HL-60 (cell line): ENCODE measurements at regions not wholly inside any gene's neighbourhood (a gene's known extent, or its start where the extent isn't known, plus 50 kb on each side); places are given as distances from the start of the nearest gene placed in this dataset.

Source experiments
- TF ChIP-seq, protein P1 (sequence below): IDR thresholded peaks from one replicate; pipeline ENCODE4 v1.5.1; 2011; ENCODE audit warnings: low read length, control low read depth, inconsistent platforms; ENCODE audit not compliant: insufficient read depth
- TF ChIP-seq, protein P2 (sequence below): IDR thresholded peaks from 2 replicates; pipeline ENCODE4 v1.6.1; 2012; ENCODE audit warnings: low read depth; ENCODE audit not compliant: insufficient replicate concordance

DNA sequence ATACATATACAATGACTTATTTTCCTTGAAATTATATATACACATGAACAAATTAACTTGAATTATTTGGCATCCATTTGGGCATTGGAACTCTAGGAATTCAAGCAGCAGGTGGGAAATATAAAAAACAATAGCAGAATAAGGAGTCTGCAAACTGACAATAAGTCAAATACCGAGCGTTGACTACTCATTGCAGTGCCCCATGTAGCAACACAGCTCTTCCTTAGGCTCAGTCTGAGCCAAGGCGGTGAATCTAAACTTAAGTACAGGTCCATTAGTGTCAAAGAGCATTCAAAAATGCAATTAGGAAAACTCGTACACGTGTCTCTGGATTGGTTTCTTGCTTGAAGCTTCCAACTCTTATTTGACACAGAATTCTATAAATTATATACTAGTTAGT, 462.5 kb upstream of the KLF12 start:
- TF ChIP-seq, protein P1, sequence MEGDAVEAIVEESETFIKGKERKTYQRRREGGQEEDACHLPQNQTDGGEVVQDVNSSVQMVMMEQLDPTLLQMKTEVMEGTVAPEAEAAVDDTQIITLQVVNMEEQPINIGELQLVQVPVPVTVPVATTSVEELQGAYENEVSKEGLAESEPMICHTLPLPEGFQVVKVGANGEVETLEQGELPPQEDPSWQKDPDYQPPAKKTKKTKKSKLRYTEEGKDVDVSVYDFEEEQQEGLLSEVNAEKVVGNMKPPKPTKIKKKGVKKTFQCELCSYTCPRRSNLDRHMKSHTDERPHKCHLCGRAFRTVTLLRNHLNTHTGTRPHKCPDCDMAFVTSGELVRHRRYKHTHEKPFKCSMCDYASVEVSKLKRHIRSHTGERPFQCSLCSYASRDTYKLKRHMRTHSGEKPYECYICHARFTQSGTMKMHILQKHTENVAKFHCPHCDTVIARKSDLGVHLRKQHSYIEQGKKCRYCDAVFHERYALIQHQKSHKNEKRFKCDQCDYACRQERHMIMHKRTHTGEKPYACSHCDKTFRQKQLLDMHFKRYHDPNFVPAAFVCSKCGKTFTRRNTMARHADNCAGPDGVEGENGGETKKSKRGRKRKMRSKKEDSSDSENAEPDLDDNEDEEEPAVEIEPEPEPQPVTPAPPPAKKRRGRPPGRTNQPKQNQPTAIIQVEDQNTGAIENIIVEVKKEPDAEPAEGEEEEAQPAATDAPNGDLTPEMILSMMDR: no peak
- TF ChIP-seq, protein P2, sequence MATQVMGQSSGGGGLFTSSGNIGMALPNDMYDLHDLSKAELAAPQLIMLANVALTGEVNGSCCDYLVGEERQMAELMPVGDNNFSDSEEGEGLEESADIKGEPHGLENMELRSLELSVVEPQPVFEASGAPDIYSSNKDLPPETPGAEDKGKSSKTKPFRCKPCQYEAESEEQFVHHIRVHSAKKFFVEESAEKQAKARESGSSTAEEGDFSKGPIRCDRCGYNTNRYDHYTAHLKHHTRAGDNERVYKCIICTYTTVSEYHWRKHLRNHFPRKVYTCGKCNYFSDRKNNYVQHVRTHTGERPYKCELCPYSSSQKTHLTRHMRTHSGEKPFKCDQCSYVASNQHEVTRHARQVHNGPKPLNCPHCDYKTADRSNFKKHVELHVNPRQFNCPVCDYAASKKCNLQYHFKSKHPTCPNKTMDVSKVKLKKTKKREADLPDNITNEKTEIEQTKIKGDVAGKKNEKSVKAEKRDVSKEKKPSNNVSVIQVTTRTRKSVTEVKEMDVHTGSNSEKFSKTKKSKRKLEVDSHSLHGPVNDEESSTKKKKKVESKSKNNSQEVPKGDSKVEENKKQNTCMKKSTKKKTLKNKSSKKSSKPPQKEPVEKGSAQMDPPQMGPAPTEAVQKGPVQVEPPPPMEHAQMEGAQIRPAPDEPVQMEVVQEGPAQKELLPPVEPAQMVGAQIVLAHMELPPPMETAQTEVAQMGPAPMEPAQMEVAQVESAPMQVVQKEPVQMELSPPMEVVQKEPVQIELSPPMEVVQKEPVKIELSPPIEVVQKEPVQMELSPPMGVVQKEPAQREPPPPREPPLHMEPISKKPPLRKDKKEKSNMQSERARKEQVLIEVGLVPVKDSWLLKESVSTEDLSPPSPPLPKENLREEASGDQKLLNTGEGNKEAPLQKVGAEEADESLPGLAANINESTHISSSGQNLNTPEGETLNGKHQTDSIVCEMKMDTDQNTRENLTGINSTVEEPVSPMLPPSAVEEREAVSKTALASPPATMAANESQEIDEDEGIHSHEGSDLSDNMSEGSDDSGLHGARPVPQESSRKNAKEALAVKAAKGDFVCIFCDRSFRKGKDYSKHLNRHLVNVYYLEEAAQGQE: no peak
